ENCODE measurements at regions not wholly inside any gene's neighbourhood (a gene's known extent, or its start where the extent isn't known, plus 50 kb on each side); places are given as distances from the start of the nearest gene placed in this dataset.

DNA sequence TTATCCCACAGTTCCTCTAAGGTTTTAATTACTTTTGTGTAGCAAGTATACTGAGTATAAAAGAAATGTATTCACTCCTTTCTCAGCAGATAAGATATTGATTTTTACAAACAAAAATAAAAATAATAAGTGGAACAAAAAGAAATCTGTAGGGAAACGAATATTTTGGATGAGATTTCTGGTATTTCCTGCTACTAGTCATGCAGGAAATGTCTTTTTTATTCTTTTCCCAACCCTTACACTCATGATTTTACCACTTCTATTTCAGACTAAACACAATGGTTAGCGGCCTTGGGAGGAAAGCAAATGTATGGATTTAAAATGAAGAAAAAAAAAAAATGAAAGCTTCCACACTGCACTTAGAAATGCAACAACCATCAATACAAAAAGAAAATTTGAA lies 580.5 kb upstream of the MARCKS start:
- DNase-seq: no peak

DNA sequence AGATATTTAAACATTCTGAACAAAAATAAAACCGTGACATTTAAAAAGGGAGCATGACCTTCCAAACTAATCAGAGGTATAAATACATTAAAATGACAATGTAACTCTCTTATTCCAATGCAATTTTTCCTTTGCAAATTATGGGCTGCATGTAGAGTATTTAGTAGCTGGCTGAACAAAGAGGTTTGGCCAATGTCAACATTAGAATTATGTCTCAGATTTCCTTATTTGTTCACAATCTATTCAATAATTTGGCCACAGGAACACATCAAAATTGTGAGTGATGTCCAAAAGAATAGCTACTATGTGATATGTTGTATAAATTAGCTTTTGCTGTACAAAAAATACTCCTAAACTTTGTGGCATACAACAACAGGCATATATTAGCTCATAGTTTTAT lies 580.0 kb upstream of the MARCKS start:
- DNase-seq: no peak

DNA sequence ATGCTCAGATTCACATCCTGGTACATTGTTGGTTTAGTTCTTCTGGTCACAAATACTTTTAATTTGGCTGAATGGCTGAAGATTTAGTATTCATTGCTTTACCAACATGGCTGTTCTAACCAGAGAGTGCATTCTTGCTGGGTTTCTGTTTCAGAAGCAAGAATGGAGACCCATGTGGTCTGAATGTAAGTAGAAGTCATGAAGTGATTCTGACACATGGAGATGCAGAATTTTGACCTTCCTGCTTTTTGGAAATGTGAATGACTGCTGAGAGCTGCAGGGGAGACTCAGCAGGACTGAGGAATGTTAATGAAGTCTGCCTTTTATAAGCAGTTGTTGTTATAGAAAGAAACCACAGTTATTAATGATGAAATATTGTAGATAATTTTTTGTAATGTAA lies 576.1 kb upstream of the MARCKS start:
- no peak for DNase-seq

DNA sequence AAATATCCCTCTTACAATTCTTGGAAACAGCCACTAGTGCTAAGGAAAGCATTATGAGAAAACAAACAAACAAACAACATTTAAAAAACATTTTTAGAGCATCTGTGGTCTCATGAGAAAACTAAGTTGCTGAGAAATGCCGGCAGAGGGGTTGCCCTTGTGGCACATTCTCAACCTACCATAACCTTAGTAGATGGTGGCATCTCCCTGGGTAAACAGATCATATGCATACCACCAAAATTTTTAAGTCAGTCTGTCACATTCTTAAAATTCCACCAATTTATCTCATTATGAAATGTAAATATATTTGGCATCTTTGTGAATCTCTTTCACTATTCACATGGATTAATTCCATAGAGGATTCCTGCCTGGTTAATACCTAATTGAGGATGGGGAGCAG lies 575.7 kb upstream of the MARCKS start:
- no peak for DNase-seq

DNA sequence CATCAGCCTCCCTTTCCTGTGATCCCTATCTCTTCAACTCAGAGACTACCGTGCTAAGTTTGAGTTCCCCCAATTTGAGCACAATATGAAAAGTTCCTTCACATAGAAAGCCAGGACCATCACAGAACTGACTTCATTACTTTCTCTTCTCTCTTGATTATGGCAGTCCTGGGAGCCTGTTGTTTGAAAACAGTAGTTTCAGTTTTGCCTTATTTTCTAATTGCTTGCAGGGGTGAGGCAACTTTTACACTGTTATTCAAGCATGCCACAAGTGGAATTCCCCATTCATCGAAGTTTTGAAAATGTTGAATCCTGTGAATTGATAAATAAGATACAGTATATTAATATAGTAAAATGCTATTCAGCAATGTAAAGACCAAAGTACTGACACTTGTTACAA lies 569.7 kb upstream of the MARCKS start:
- DNase-seq: no peak

DNA sequence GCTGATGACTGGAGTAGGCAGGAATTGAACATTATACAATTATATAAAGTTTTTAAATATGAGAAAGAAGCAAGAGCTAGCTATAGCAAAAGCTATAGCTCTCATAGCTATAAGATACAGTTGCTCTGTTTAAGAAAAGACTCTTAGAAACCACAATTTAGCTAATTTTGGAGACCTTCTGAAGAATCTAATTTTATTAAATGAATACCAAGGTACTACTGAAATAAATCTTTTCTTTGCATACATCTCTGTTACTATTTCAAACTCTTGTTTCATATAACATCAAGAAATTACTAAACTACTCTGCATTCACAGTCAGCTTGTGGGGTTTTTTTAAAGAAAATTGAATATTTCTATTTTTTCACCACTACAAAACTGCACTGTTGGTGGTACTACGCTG lies 568.7 kb upstream of the MARCKS start:
- no peak for DNase-seq

DNA sequence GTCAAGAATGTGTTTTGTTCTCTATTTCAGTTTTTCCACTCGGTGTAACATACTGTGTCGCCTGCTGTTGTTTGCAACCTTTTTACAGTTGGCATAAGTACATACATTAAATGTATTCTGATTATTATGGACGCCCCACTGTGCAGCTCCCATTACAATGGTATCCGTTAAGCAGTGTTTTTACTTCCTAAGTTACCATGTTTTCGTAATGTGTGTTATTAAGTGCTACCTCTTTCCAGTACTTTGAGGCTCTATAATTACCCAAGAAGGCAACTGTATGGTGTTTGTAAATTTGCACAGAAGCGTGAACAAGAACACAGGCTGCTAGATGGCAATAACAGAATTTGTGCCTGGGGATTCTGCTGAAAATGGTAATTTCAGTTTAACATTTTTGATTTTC lies 568.0 kb upstream of the MARCKS start:
- no peak for DNase-seq

DNA sequence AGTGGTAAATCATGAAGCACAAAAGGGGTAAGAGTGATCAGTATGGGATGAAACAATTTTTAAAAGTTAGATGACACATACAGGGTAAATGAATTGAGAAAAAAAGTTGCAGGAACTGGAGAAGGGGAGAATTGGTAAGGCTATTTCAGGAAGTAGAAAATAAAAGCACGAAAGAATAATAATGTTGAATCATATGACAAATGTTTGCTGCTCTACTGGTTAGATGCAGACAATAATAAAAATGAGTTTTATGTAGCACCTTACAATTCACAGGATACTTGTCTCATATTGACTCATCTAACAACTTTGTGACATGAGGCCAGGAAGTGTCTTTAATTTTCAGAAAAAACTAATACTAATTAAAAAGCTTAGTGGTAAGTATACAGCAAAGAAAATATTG lies 566.5 kb upstream of the MARCKS start:
- DNase-seq: no peak

DNA sequence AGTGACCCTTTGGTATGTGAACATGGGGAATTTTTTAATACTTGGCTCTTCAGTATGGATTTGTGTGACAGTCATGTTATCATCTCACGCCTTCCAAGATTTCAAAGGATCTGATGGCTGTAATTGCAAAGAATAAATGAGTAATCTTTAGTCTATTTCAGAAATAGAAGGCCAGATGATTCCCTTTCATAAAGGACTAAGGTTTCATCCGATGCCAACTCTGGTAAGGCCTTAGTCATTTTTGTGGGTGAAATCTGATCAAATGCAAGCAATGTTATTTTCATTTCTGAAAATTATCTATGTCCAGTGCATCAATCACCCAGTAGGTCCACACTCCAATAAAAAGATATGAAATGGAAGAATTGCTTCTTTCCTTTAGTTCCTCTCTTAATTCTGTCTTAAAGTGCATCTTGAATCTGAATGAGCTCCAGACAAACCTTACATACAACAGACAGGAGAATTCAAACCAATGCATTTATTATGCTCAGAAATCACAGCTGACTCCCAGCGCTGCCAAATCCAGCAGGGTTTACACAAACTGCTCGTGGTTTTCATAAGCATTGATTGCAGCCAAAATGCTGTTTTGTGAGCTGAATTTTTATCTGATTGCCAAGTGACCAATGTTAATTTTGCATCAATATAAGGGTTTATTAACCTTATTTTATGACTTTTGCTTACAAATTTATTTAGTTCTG lies 565.2 kb upstream of the MARCKS start:
- no peak for DNase-seq

DNA sequence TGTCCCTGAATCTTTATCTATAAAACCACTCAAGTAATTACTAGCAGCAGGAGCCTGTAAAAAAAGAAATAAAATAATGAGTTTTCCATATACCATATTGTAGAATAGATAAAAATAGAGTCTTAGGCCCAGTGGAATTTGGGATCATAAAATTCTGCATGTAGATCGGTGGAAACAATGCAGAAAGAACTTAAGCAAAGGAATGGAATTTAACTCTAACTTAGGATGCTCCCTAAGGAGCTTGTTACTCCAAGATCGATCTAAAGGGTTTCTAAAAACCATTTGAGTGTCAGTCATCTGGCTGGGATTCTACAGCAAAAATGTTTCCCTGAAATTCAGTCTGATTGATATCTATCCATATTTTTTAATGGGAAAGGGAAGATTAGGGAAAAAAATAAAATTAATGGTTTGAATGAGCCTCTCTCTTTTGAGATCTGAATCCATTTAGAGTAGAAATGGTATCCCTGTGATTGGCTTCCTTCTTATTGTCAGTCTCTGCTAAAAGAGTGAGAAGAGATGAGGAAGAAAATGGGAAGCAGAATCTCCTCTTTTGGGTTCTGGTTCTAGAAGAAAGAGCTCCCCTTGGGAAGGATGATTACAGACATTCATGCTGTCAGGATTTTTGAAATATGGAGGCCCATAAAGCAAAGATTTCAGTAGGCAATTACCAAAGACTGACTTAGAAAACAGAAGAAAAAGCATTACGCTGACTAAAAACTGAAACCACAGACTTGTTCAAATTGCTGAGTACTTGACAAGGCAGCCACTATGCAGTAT lies 564.3 kb upstream of the MARCKS start:
- no peak for DNase-seq

DNA sequence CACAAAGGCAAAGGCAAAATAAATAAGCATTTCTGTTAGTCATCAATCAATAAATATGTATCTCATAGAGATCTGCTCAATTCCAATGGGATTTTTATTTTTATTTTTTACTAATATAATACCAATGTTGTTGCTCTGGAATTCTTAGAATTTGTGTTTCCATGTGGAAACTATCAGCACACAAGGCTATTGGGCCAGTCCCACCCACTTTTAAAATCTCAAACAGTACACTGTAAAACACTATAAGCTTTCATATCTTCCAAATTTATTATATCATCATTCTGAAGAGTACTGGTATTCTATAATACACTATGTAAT lies 563.8 kb upstream of the MARCKS start:
- no peak for DNase-seq

DNA sequence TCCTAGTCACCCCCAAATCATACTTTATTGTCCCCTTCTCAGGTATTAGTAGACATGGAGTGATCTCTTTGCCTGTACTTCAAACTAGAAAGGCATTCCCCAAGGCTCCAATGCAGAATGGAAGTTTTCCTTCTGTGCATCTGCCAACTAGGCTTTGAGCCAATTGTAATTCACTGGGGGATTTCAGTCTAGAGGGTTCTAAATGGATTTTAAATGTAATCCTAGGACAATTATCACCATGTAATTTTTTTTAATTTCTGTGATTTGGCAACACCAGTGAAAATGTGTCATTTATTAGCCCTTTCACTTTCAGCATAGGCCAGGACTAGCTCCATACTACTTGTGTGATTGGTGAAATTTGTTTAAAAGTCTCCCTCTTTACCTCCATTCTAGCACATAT lies 557.6 kb upstream of the MARCKS start:
- DNase-seq: no peak

DNA sequence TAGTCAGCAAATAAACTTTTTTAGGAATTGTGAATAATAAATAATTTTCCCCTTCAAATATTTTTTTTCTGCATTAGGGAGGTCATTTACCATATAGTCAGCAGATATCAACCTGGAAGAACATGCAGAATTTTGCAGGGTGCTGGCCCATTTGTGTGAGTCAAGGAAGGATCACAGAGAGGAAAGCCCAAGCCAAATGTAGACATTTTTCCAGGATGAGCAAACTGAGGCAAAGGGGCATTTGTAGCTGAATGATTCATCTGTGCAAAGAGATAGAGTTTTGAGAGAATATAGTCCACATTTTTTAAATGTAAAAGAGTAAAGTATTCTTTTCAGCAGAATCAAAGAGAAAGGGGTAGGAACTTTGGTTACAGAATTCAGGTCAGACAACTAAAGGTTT lies 555.5 kb upstream of the MARCKS start:
- no peak for DNase-seq

DNA sequence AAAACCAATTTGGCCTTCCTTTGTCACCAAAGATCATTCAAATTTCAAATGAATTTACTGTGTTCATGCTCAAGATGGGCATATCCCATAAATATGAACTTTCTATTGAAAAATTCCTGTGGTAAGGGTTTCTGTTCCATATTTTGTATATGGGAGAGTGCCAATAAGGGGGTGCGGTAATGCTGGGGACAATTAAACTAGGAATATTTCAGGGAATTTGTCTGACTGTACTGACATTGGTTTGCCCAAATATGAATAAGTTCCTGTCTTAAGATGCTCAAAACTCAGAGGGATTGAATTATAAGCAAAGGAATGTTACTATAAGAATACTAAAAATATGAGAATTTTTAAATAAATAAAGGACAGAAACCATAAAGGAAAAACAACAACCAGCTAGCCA lies 553.0 kb upstream of the MARCKS start:
- DNase-seq: no peak

DNA sequence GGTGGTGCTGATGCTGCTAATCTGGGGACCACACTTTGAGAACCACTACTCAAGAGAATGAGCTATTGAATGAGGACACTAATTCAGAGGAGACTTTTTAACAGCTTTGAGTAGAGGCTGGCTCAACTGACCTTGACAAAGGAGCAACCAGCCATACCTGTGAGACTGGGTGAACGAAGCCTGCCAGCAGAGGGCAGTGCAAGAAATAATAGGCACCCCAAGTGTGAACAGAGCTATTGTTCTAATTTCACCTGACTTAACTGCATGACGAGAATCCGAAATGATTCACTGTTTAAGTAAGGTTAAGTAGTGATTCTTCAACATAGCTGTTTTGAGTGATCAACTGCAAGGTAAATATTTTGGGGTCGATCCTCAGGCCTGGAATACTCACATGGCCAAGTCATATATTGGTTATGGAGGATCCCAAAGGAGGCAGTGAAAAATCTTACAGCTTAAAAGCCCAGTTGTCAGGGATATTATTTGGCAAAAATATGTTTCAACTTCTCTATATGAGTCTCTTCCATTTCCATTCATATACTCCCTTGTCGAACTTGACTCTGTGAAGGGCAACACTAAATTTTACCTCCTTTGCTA lies 550.5 kb upstream of the MARCKS start:
- DNase-seq: no peak

DNA sequence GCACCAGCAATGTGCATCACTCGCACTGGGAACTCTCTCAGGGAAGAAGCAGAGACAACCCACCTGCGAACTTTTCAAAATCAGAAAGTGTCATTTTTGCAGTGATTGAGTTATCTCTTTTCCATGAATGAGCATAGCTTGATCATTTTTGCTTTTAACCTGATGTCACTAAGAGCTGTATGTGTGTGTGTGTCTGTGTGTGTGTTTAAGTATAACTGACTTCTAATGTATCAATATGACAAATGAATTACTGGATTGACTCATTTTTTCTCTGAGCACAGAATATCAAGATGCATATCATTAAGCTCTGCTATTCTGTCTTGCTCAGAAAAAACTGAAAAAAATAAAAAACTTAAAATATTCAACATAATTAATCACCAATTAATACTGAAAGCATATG lies 548.9 kb upstream of the MARCKS start:
- DNase-seq: no peak

DNA sequence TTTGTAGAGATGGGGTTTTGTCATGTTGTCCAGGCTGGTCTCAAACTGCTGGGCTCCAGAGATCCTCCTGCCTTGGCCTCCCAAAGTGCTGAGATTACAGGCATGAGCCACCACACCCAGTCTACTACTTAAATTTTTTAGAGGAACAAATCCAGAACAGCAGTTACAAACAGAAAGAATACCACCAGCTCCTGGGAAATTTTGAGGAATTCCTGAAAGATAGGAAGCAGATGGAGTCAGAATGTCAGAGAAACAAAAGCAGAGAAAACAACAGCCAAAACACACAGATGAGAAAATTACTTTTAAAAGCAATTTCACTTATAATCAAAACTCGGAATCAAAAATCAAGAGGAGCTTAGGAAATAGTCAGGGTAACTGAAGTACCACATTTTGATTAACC lies 543.3 kb upstream of the MARCKS start:
- DNase-seq: no peak

DNA sequence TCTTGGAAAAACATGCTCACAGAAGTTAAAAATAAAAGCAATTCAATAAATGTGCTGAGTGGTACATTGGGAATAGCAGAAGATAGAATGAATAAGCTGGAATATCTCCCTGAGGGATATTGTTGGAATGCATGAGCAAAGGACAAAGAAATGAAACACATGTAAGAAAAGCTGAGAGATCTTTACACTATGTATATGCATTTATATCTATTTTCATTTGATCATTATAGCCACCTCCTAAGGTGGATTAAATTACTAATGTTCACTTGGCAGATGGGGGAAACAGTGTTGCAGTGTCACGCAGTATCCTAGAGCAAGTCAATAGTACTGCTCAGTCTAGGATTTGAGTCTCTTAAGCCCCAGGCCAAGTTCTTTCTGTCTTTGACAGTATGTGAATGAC lies 542.0 kb upstream of the MARCKS start:
- no peak for DNase-seq

DNA sequence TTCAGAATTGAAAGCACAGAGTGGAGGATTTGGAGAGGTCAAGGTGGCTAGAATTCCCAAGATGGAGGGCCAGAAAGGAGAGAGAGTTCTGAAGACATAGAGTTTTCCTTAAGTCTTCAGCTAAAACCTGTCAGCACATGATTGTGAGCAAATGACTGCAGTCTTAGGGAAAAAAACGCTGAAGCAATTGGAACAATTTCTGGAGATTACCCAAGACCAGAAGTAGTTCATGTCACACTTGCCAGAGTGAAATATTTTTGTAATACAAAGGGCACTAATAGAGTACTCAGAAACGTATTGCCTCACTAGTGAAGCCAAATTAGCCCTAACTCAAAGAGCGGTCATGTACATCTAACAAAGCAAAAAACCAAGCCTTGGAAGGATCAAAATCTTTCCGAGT lies 541.3 kb upstream of the MARCKS start:
- DNase-seq: no peak

DNA sequence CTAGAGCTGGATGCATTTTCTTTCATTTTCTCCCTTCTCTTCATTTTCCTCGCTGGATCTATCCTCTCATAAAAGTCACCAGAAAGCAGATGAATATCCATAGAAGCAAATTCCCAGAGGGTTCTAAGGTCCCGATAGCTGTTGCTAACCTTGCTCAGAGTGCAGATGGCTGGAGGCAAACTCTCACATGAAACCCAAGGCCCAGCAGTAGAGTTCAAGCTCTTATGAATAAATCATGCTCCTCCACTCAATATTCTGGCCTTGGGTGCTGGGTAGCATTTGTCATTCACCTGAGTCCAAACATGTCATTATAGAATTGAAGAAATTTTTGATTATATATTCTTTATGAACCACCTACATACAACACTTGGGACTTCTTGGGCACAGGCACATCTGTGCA lies 539.7 kb upstream of the MARCKS start:
- DNase-seq: no peak

DNA sequence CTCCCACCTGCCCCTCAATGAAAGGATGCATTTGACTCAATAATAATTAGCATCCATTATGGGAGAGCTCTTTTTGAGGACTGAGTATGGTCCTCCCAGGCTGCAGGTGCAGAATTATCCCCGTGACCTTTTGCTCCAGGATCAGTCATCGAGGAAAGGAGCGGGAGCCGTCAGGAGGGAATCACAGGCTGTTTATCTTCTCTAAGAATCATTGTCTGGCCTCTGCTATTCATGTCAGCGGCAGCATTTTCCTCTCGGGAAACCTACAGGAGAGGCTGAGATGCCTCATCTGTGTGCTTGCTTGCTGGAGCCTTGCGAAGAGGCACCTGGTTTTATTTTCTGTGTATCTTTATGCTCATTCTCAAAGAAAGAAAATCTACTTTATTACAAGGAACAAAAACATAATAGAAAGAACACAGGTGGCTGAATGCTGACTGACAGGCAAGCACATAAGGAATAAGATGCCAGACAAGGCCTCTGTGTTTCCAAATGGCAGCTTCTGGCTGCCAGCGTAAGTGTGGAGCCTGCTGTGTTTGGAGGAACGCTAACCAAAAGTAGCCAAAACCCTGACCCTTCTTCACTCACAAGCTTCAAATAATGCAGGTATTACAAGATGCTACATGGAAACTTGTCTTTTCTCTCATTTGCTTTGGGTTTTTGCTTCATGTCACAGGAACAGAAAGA lies 539.1 kb upstream of the MARCKS start:
- DNase-seq: no peak

DNA sequence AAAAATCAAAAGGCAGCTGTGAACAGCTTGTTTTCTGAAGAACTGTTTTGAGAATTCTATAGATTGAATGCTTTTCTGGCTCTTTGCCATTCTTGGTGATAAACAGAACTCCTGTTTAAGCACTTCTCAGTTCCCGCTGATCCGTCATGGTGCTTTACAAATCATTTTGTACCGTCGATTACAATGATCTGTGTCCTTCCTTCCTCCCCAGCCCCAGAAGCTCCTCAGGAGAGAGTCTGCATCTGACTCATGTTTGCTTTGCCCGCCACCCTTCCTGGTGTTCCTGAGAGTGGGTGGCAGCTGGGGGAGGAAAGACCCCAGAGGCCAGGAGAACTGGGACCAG lies 538.6 kb upstream of the MARCKS start:
- DNase-seq: no peak

DNA sequence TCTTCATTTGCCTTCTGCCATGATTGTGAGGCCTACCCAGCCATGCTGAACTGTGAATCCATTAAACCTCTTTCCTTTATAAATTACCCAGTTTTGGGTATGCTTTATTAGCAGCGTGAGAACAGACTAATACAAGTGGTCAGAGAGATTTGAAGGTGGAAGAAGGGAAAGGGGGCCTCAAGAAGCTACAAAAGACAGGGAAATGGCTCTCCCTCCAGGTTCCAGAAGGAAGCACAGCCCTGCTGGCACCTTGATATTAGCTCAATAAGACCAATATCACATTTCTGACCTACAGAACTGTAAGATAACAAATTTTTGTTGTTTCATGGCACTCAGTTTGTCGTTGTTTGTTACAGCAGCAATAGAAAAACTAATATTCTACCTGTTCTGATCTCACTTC lies 536.5 kb upstream of the MARCKS start:
- DNase-seq: no peak

DNA sequence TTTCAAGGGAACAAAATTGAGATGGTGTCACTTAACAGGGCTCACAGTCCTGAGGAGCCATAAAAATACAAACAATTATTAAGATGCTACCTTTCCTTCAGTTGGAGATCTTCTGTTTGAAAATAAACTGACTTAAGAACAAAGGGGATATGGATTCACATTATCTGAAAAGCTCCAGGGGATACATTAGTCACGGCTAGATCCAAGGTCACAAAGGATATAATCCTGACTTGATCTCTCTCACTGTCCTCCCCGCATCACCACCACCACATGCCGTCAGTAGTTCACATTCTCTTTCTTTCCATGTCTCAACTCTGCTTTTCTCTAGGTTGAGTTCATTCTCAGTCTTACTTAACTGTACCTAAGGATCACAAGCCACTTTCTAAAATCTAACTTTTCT lies 530.4 kb upstream of the MARCKS start:
- DNase-seq: no peak

Measured in amniotic stem cell (primary cell).